ENCODE measurements at regions not wholly inside any gene's neighbourhood (a gene's known extent, or its start where the extent isn't known, plus 50 kb on each side); places are given as distances from the start of the nearest gene placed in this dataset.

DNA sequence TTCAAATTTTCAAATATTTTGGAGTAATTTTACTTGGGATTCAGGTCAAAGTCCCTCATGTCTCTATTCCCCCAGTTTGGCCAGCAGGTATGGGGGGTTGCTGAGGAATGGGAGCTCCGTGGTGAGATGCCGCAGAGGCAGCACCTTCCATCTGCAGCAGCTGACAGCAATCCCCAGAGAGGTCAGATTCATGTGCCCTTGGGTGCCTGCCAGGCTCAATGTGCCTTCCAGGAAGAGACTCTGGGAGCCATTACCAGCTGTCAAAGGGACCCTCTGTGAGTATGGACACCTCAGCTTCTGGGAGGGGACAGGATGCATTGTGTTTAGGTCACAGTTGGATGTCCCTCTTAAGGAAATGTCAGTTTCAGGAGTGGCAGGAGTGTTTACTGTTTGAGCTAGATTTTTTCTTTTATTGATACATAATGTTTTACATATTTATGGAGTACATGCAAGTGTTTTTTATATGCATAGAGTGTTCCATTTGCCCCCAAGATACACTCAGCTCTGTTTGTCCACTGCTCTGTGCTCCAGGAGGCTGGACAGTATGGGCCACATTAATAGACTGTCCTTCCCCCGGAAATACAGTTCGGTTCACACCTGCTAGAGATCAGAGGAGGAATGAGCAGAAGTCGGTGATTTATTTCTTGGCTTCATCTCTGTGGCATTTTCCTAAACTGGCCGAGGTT, 75.3 kb upstream of the GRB10 start:
- no peak overlapping the region for H3K4me3 ChIP-seq (ENCODE audit: low read depth, low read length)
- DNase-seq (ENCODE audit: low read depth), result no peak
- TF ChIP-seq, protein P1, sequence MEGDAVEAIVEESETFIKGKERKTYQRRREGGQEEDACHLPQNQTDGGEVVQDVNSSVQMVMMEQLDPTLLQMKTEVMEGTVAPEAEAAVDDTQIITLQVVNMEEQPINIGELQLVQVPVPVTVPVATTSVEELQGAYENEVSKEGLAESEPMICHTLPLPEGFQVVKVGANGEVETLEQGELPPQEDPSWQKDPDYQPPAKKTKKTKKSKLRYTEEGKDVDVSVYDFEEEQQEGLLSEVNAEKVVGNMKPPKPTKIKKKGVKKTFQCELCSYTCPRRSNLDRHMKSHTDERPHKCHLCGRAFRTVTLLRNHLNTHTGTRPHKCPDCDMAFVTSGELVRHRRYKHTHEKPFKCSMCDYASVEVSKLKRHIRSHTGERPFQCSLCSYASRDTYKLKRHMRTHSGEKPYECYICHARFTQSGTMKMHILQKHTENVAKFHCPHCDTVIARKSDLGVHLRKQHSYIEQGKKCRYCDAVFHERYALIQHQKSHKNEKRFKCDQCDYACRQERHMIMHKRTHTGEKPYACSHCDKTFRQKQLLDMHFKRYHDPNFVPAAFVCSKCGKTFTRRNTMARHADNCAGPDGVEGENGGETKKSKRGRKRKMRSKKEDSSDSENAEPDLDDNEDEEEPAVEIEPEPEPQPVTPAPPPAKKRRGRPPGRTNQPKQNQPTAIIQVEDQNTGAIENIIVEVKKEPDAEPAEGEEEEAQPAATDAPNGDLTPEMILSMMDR (IDR thresholded peaks at IDR 0.05; ENCODE audit: insufficient read depth, low read length), result no peak

DNA sequence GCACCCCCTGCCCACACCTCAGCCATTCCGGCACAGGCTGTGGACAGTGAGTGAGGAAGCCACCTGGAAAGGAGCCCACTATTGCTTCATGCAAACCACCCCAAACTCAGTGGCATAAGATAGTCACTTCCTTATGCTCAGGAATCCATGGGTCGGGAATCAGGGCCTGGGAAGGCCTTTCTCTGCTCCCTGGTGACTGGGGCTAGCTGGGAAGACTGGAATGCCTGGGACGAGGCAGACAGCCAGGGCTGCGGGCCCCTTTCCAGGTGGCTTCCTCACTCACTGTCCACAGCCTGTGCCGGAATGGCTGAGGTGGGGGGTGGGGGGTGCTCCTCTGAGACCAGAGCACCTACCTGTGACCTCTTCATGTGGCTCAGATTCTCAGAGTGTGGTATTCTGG, 74.1 kb upstream of the GRB10 start:
- no peak overlapping the region for H3K4me3 ChIP-seq (ENCODE audit: low read depth, low read length)
- TF ChIP-seq, protein P1 (IDR thresholded peaks at IDR 0.05; ENCODE audit: insufficient read depth, low read length), result no peak
- peak; percentile 42 for DNase-seq (ENCODE audit: low read depth)

DNA sequence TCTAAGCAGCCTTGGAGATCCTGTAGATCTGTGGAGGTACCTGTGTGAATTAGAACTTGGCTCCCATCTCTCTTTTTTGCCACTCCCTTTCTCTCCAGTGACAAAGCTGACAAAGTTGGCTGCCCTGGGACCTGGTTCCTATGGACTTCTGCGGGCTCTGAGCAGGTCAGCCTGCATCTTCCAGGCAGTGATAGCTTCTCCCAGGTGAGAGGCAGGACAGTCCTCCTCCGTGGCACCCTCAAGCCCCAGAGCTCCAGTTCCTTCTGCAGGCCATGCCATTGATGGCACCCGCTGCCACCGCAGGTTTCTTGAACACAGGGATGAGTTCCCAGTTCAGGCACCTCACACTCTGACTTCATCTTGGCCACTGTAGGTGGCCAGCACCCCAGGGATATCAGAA, 73.5 kb upstream of the GRB10 start:
- no peak for DNase-seq (ENCODE audit: low read depth)
- no peak overlapping the region for H3K4me3 ChIP-seq (ENCODE audit: low read depth, low read length)
- TF ChIP-seq, protein P1 (IDR thresholded peaks at IDR 0.05; ENCODE audit: insufficient read depth, low read length), result no peak

DNA sequence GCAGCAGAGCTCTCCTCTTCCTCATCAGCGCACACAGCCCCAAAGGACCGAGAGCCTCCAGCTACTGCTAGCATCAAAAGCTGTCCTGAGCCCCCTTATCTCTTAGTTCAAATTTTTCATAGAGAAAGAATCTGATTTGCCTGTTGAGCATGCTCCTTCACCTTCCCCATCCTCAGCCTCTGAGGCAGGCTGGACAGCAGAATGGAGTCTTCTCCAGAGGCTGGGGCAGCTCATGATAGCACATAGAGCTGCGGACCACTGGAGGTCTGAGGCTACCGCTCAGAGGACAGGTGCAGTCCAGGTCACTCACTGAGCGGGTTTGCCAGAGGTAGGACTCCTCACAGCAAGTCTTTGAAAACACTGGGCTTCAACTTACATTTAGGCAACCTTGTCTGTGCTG, 72.8 kb upstream of the GRB10 start:
- DNase-seq (ENCODE audit: low read depth), result no peak
- H3K4me3 ChIP-seq (ENCODE audit: low read depth, low read length), result no peak overlapping the region
- TF ChIP-seq, protein P1 (IDR thresholded peaks at IDR 0.05; ENCODE audit: insufficient read depth, low read length), result no peak

DNA sequence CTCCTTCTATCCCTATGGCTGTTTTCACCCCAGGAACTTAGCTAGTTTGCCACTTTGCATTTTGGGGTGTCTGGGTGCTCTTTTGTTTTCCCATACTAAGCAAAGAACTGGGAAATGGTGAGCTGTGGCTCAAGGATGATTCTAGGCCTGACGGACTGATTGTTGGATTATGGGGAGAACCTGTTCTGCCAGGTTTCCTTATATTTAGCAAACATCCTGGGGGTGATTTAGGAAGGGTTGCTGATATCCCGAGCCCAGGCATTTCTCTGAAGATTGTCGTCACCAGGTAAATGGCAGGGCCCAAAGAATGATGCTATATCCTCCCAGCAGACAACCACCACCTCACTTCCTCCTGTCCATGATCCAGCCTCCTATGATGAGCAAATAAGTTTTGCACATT, 72.1 kb upstream of the GRB10 start:
- no peak overlapping the region for H3K4me3 ChIP-seq (ENCODE audit: low read depth, low read length)
- no peak for DNase-seq (ENCODE audit: low read depth)
- TF ChIP-seq, protein P1 (IDR thresholded peaks at IDR 0.05; ENCODE audit: insufficient read depth, low read length), result no peak

DNA sequence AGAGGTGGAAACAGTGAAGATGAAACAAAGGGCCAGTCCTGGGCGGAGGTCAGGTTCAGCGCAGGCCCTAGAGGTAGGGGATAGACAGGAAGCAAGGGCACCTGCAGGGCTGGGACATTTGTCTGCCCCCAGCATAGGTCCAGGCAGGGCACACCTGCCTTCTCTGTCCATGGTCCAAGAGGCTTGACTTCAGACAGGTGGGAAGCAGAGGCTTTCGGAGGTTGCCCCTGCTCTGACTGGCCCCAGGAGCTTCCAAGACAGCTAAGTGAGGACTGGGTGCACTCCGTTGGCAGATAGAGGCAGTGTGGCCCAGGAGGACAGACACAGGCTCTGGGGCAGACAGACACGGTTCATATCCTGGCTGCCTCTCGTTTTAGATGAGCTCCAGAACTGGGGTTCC, 71.6 kb upstream of the GRB10 start:
- H3K4me3 ChIP-seq (ENCODE audit: low read depth, low read length), result no peak overlapping the region
- no peak for DNase-seq (ENCODE audit: low read depth)

More for the DNA sequence above, 71.6 kb upstream of the GRB10 start:
- TF ChIP-seq, protein P1 (IDR thresholded peaks at IDR 0.05; ENCODE audit: insufficient read depth, low read length), result no peak
